Adipocyte (in vitro differentiated cells): ENCODE measurements at regions not wholly inside any gene's neighbourhood (a gene's known extent, or its start where the extent isn't known, plus 50 kb on each side); places are given as distances from the start of the nearest gene placed in this dataset.

ENCODE experiments used
- DNase-seq: peaks from one replicate; pipeline ENCODE4 v3.0.0-alpha.2; 2015; ENCODE audit warnings: low read depth
- H3K27me3 ChIP-seq: replicated peaks from 2 replicates; pipeline ENCODE4 v1.7.0; 2013; ENCODE audit warnings: mild to moderate bottlenecking, low read length, moderate library complexity; ENCODE audit not compliant: control insufficient read depth, insufficient read depth
- H3K36me3 ChIP-seq: 2 replicates; pipeline ENCODE4 v1.7.0; 2013; ENCODE audit warnings: low read length, mild to moderate bottlenecking, moderate library complexity; ENCODE audit not compliant: control insufficient read depth, insufficient read depth, severe bottlenecking
- H3K4me1 ChIP-seq: 2 replicates; pipeline ENCODE4 v1.7.0; 2013; ENCODE audit warnings: mild to moderate bottlenecking, low read length, moderate library complexity; ENCODE audit not compliant: control insufficient read depth, insufficient read depth
- H3K4me3 ChIP-seq: 2 replicates; pipeline ENCODE4 v1.7.0; 2013; ENCODE audit warnings: mild to moderate bottlenecking, low read length, moderate library complexity
- H3K9ac ChIP-seq: 2 replicates; pipeline ENCODE4 v1.7.0; 2013; ENCODE audit warnings: mild to moderate bottlenecking, low read length, moderate library complexity
- H3K9me3 ChIP-seq: 2 replicates; pipeline ENCODE4 v1.7.0; 2013; ENCODE audit warnings: mild to moderate bottlenecking, low read length, moderate library complexity; ENCODE audit not compliant: control insufficient read depth

GRCh38 chr3:154615471-154615870, 185.5 kb upstream of the GPR149 start:
- DNase-seq = no peak
- H3K9ac ChIP-seq = no peak overlapping the region
- H3K4me1 ChIP-seq = peaks cover 2% of the 10 kb centered on the region
- H3K36me3 ChIP-seq = no peaks in the 10 kb centered on the region
- H3K27me3 ChIP-seq = no peaks in the 10 kb centered on the region
- H3K4me3 ChIP-seq = no peak overlapping the region
- no peaks in the 10 kb centered on the region for H3K9me3 ChIP-seq

- Histone ChIP-seq H3K27me3 (no peaks in the 10 kb centered on the region), H3K9ac (no peak overlapping the region), H3K9me3 (no peaks in the 10 kb centered on the region), H3K36me3 (no peaks in the 10 kb centered on the region), H3K4me1 (peaks cover 2% of the 10 kb centered on the region), H3K4me3 (no peak overlapping the region)
- no peak for DNase-seq
Observed at GRCh38 chr3:154614601-154615000, 184.6 kb upstream of the GPR149 start.

- Histone ChIP-seq H3K9ac (no peak overlapping the region), H3K4me1 (peaks cover 2% of the 10 kb centered on the region), H3K4me3 (no peak overlapping the region), H3K9me3 (no peaks in the 10 kb centered on the region), H3K27me3 (no peaks in the 10 kb centered on the region), H3K36me3 (no peaks in the 10 kb centered on the region)
- DNase-seq = no peak
Observed at GRCh38 chr3:154614078-154614477, 184.1 kb upstream of the GPR149 start.

GRCh38 chr3:154602241-154602640, 172.3 kb upstream of the GPR149 start:
- DNase-seq = no peak
- Histone ChIP-seq H3K4me3 (no peak overlapping the region), H3K4me1 (no peaks in the 10 kb centered on the region), H3K9me3 (no peaks in the 10 kb centered on the region), H3K9ac (no peak overlapping the region), H3K27me3 (no peaks in the 10 kb centered on the region), H3K36me3 (no peaks in the 10 kb centered on the region)

- no peaks in the 10 kb centered on the region for H3K9me3 ChIP-seq
- H3K9ac ChIP-seq = no peak overlapping the region
- H3K4me3 ChIP-seq = no peak overlapping the region
- H3K36me3 ChIP-seq = no peaks in the 10 kb centered on the region
- DNase-seq = no peak
- no peaks in the 10 kb centered on the region for H3K4me1 ChIP-seq
- no peaks in the 10 kb centered on the region for H3K27me3 ChIP-seq
Observed at GRCh38 chr3:154598166-154598565, 168.2 kb upstream of the GPR149 start.

- DNase-seq = no peak
- no peaks in the 10 kb centered on the region for H3K36me3 ChIP-seq
- no peaks in the 10 kb centered on the region for H3K27me3 ChIP-seq
- no peaks in the 10 kb centered on the region for H3K9me3 ChIP-seq
- peaks cover 11% of the 10 kb centered on the region for H3K4me1 ChIP-seq
- no peak overlapping the region for H3K9ac ChIP-seq
- H3K4me3 ChIP-seq = no peak overlapping the region
Observed at GRCh38 chr3:154590675-154591384, 160.8 kb upstream of the GPR149 start.

- Histone ChIP-seq H3K4me1 (peaks cover 22% of the 10 kb centered on the region), H3K4me3 (no peak overlapping the region), H3K9ac (no peak overlapping the region), H3K27me3 (no peaks in the 10 kb centered on the region), H3K36me3 (no peaks in the 10 kb centered on the region), H3K9me3 (no peaks in the 10 kb centered on the region)
- no peak for DNase-seq
Observed at GRCh38 chr3:154588831-154589230, 158.8 kb upstream of the GPR149 start.

- no peaks in the 10 kb centered on the region for H3K36me3 ChIP-seq
- DNase-seq = no peak
- H3K4me1 ChIP-seq = peaks cover 22% of the 10 kb centered on the region
- H3K4me3 ChIP-seq = no peak overlapping the region
- no peaks in the 10 kb centered on the region for H3K9me3 ChIP-seq
- H3K9ac ChIP-seq = no peak overlapping the region
- H3K27me3 ChIP-seq = no peaks in the 10 kb centered on the region
Observed at GRCh38 chr3:154584974-154585373, 155.0 kb upstream of the GPR149 start.

GRCh38 chr3:154584041-154584440, 154.1 kb upstream of the GPR149 start:
- peaks cover 18% of the 10 kb centered on the region for H3K4me1 ChIP-seq
- no peaks in the 10 kb centered on the region for H3K27me3 ChIP-seq
- H3K9me3 ChIP-seq = no peaks in the 10 kb centered on the region
- no peak for DNase-seq
- H3K36me3 ChIP-seq = no peaks in the 10 kb centered on the region
- no peak overlapping the region for H3K4me3 ChIP-seq
- peak overlapping the region; percentile 39 for H3K9ac ChIP-seq

GRCh38 chr3:154583086-154583634, 153.2 kb upstream of the GPR149 start:
- Histone ChIP-seq H3K4me1 (peaks cover 11% of the 10 kb centered on the region), H3K4me3 (no peak overlapping the region), H3K9me3 (no peaks in the 10 kb centered on the region), H3K27me3 (no peaks in the 10 kb centered on the region), H3K9ac (no peak overlapping the region), H3K36me3 (no peaks in the 10 kb centered on the region)
- no peak for DNase-seq

- DNase-seq = no peak
- no peaks in the 10 kb centered on the region for H3K27me3 ChIP-seq
- no peak overlapping the region for H3K4me3 ChIP-seq
- peaks cover 11% of the 10 kb centered on the region for H3K4me1 ChIP-seq
- H3K9ac ChIP-seq = no peak overlapping the region
- H3K9me3 ChIP-seq = no peaks in the 10 kb centered on the region
- no peaks in the 10 kb centered on the region for H3K36me3 ChIP-seq
Observed at GRCh38 chr3:154582501-154582900, 152.5 kb upstream of the GPR149 start.
